Activated CD8-positive, alpha-beta memory T cell treated with anti-CD3 and anti-CD28 coated beads for 1 hour (primary cell): ENCODE measurements at regions not wholly inside any gene's neighbourhood (a gene's known extent, or its start where the extent isn't known, plus 50 kb on each side); places are given as distances from the start of the nearest gene placed in this dataset.

Experiments
- DNase-seq, 2 donors: peaks; one replicate each; pipeline ENCODE4 v3.0.0-alpha.2; 2020; ENCODE audit warnings: low read depth in 1 of 2; ENCODE audit errors: extremely low read depth in 1 of 2

DNA sequence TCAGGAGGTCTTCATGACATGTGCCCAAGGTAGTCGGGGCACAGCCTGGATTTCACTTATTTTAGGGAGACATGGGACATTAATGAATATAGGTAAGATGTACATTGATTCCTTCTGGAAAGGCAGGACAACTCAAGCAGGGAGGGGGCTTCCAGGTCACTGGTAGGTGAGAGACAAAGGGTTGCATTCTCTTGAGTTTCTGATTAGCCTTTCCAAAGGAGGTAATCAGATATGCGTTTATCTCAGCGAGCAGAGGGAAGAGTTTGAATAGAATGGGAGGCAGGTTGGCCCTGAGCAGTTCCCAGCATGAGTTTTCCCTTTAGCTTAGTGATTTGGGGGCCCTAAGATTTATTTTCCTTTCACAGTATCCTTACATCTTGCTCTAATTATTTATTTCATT lies 443.8 kb upstream of the EEF2KMT start:
- DNase-seq = no peak

- DNase-seq = no peak
Observed at GRCh38 chr16:5537347-5537746, 439.8 kb upstream of the EEF2KMT start.

- DNase-seq = no peak
Observed at GRCh38 chr16:5533321-5533888, 435.8 kb upstream of the EEF2KMT start.

- DNase-seq = no peak
Observed at GRCh38 chr16:5527817-5528216, 430.2 kb upstream of the EEF2KMT start.

DNA sequence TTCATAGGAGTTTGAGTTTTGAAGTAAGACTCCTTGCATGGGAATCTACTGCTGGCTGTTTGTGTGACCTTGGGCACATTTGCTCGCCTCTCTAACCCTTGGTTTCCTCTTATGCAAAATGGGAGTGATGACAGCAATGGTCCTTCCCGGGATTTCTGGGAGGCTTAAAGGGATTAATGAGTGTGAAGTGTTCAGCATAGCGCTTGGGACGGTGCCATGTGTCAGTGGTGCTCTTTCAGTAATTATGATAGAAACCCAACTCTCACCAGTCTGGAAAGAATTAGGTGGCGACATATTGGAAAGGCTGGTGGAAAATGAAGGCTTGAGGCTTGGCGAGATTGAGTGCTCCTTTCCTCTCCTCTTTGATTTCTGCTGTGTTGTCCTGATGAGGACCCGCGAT lies 429.2 kb upstream of the EEF2KMT start:
- no peak for DNase-seq

- no peak for DNase-seq
Observed at GRCh38 chr16:5523829-5524228, 426.2 kb upstream of the EEF2KMT start.

DNA sequence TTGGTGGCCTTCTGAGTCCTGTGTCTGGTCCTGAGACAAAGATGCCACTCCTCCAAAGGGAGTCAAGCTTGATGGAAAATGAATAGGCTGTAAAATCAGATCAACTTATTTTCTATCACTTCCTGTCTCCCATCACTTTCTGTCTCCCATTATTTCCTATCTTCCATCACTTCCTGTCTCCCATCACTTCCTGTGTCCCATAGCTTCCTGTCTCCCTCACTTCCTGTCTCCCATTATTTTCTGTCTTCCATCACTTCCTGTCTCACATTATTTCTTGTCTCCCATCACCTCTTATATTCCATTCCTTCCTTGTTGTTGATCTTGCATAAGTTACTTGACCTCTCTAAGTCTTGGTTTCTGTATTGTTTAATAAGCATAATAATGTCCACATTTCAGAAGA lies 418.5 kb upstream of the EEF2KMT start:
- DNase-seq = no peak

DNA sequence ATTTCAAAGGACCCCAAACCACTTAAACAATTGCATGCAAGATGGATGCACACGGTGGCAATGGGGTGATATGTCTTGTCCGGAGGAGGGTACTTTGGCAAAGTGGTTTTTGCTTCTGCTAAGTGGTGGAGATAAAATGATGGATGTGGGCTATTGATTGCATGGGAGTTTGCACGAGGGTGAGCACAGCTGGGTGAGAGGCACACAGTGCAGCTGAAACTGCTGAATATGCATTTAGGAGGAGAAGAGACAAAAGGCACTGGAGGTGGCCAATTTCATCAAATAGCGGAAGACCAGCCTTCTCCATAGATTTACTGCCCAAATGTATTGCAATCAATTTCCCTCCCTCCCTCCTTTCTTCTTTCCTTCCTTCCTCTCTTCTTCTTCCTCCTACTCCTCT lies 414.4 kb upstream of the EEF2KMT start:
- no peak for DNase-seq

- DNase-seq = no peak
Observed at GRCh38 chr16:5510819-5511370, 413.3 kb upstream of the EEF2KMT start.

DNA sequence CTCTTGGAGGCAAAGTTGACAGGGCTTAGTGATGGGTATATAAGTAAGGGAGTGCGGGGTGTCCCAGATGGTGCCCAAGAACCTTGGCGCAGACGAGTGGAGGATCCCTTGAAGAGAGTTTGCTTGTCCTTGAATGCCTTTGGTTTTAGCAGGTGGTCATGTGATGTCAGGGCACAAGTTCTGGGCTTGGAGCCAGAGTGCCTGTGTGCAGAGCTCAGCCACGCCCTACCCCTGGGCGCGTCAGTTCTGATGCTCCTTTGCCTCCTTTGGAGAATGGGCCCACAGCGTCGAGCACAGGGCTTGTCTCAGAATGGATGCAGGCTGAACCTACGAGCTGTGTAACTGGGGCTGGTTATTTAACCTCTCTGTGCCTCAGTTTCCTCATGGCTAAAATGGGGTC lies 412.2 kb upstream of the EEF2KMT start:
- no peak for DNase-seq

GRCh38 chr16:5509336-5509735 lies 411.7 kb upstream of the EEF2KMT start:
- no peak for DNase-seq

GRCh38 chr16:5508371-5508770 lies 410.8 kb upstream of the EEF2KMT start:
- DNase-seq = no peak

DNA sequence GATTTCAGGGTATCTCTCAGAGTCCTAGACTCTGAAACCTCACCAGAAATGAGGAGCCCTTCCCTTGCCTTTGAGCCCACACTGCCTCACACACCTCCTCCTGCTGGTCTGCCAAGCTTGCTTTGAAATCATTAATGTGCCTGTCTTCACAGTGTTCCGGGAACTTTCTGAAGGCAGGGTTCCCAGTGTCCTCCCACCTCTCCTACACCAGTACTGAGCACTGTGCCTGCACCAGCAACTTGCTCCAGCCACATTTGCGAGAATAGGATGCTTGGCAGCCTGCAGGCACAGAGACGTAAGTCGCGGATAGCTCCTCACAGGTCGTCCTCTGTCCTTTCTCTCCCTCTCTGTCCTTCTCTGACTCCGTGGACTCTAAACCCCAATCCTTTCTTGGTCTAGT lies 408.4 kb upstream of the EEF2KMT start:
- no peak for DNase-seq

GRCh38 chr16:5505091-5505887 lies 407.7 kb upstream of the EEF2KMT start:
- no peak for DNase-seq

DNA sequence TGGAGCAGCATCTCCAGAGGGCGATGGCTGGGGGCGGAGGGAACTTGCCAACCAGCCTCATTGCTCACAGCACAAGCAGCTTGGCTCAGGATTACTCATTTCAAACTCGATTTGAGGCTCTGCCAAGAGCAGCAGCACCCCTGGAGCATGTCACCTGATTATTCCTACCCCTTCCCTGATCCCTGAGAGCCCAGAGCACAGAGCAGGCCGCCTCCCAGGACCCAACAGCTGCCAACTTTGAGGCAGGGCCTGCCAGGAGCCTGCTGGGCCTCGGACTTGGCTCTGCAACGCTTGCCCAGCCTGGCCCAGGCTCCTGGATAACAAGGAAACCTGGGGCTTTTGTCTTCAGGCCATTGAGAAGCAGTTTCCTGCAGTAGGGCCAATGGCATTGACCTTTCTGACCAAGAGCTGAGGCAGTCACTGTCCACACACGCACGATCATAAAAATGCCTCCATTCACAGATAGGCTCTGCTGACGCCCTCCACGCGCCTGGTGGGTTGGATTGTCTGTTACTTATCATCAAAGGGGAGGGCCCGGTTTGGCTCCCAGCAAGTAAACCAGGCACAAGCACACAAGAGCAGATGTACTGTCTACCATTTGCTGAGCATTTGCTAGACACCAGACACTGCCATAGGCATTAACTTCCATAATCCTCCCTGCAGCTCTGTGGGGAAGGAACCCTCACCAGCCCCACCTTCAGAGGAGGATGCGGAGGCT lies 406.6 kb upstream of the EEF2KMT start:
- no peak for DNase-seq

- DNase-seq = no peak
Observed at GRCh38 chr16:5502944-5503343, 405.3 kb upstream of the EEF2KMT start.

GRCh38 chr16:5502467-5502869 lies 404.9 kb upstream of the EEF2KMT start:
- no peak for DNase-seq

GRCh38 chr16:5500526-5500925 lies 402.9 kb upstream of the EEF2KMT start:
- DNase-seq = no peak

GRCh38 chr16:5498562-5498961 lies 401.0 kb upstream of the EEF2KMT start:
- DNase-seq = no peak

DNA sequence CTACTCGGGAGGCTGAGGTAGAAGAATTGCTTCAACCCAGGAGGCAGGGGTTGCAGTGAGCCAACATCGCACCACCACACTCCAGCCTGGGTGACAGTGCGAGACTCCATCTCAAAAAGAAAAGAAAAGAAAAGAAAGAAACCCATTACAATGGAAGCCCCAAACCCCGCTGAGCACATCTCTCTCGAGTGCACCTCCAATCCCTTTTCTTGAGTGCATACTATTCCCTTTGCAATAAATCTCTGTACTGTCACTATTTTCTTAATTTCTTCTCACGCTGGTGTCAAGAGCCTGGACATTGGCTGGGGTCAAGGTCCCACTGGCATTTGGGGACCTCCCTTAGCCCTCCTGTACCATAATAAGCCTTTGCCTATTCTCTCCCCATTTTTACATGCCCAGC lies 398.4 kb upstream of the EEF2KMT start:
- DNase-seq = no peak

DNA sequence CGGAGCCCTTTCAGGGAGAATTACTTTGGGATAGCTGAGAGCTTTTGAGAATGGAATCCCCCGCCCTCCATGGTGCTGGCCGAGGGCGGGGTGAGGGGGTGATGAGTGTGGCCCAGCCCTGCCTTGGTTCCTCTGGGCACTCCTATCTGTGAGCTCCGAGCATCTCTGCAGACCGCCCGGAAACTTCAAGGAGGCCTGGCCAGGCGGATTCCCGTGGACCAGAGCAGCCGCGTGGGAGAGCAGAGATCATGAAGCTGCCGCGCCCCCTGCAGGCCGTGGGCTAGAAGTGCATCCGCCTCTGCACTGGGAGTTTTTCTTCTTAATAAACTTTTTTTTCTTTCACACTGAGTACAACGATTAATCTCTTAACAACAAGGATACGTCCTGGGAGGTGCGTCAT lies 392.9 kb upstream of the EEF2KMT start:
- no peak for DNase-seq

- DNase-seq = no peak
Observed at GRCh38 chr16:5488581-5488980, 391.0 kb upstream of the EEF2KMT start.
